ENCODE measurements at regions not wholly inside any gene's neighbourhood (a gene's known extent, or its start where the extent isn't known, plus 50 kb on each side); places are given as distances from the start of the nearest gene placed in this dataset.
"Not testable (repeated sequence)": the region's sequence is repeated elsewhere in the genome, so short reads cannot be mapped to it uniquely, and the experiment has no call there.

DNA sequence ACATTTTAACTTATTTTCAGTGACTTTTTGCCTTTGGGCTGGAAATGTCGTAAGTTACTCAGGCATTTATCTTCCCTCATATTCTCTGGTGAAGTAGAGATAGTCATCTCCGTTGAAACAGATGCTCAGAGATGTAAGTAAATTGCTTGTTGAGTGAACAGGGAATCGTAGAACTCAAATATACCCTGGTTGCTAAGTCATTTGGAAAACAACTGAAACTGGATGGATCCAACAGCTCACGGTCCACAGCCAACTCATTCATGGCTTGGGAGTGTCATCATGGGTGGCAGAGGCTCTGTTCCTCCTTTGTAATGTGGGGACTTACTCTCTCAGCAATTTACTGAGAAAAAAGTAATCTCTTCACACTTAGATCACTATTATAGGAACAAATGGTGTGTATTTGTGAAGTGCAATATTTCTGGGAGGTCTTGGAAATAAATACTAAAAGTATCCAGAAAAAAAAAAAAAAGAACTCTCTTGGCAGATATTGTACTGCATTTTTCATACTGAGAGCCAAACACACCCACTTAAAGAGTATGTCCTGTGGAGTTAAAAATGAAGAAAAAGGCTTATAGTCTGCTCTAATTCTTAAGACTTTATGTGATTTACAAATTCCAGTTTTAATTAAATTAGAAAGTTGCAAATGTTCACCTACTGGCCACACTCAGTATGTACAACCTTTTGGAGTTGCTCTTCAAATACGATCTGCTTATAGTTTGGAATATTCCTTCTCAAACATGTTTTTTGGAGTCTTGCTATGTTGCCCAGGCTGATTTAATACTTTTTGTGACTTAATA, 107.4 kb downstream of the LEPR start:
- no peak for DNase-seq

DNA sequence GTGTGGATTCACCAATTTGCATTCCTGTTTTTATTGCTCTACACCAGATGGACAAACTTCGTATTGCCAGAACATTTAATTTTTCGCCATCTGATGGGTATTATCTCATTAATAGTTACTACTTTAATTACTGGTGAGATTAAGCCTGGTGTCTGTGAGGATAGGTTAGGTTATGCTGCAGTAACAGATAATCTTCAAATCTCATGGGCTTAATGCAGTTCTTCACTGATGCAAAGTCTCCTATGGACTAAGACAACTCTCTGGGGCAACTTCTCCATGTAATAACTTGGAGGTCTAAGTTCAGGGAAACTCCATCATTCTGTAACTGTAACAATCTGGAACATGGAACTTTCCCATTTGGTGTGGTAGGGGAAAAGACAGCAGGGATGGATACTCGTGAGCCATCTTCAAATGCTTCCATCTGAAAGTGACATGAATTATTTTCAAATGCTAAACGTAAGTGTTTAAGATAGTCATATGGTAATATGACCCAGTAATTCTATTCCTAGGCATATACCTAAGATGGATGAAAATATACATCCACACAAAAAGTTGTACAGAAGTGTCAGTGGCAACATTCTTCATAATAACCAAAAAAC, 111.6 kb downstream of the LEPR start:
- no peak for DNase-seq

DNA sequence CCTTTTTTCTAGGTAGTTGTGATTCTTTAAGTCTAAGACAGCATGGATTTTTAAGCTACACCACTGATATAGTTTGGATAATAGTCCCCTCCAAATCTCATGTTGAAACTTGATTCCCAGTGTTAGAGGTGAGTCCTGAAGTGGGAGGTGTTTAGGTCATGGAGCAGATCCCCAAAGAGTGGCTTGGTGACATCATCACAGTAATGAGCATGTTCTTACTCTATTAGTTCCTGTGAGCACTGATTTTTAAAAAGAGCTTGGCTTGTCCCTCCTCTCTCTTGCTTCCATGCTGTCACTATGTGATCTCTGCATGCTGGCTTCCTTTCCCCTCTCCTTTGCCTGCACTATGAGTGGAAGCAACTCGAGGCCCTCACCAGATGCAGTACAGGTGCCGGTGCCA, 115.5 kb downstream of the LEPR start:
- DNase-seq = no peak

DNA sequence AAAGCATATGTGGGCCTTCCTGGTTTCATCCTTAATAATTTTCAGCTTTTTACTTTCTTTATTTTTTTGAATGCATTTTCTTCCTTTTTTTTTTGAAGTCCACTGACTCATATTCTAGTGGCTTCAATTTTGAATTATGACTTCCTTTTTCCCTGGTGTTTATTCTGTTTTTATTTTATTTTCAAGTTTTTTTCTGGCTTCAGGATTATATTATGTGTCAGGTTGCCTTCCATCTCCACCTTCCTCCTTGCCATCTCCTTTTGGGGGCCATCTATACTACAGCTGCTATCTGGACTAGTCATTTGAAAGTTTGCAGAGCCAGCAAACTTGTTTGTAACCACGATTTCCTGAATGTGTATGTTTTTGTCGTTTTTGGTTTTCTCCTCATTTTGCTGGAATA, 117.6 kb downstream of the LEPR start:
- DNase-seq = no peak

DNA sequence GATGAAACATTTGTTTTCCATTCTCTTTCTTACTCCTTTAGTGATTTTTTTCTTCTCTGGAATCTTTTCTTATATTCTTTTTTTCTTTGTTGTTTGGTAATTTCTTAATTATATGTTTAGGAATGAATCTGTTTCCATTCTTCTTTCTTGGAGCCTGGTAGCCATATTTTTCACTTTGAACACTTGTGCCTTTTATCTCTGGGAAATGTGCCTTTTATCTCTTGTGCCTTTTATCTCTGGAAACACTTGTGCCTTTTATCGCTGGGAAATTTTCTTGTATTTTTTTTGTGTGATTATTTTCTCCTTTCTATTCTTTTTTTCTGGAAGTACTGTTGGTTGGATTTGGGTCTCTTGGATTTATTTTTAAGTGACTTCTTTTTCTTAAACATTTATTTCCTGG, 118.2 kb downstream of the LEPR start:
- DNase-seq = no peak

DNA sequence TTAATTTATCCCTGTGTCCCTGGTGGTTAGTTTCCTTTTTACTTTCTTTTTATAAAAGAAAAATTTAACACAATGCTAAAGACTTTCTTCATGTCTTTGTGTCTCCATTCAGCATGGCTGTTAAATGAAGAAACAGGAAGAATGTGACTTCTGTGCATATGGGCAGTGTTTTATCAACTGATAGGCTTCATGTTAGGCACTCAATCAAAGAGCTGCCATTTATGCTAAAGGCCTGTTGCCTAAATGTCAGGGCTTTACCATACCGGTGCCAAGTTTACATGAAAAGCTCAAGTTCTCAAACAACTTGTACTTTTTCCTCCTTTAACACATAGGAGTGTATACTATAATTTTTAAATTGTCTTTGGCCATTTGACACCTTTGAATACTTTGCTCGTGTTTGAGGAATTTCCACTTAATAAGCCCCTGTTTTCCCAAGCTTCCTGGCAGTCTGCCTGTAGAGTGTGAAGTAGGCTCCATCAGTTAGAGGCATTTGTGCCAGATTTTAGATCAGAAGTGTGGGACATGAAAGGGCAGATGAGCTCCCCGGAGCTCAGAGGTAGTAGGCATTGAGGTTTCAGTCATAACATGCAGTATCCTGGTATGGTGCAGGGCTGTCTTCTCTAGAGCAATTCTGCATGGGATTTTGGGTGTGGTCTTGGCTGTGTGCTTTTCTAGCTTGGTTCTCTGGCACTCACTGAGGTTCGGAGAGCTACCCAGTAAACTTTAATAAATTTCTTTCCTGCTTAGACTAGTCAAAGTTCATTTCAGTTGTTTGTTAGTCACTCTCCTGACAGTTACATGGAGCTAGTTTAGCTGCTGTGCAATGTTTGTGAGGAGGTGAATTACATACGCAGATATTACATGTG, 119.0 kb downstream of the LEPR start:
- no peak for DNase-seq

- DNase-seq = no peak
These were observed 120.7 kb downstream of the LEPR start for GRCh38 chr1:65541161-65541560.

DNA sequence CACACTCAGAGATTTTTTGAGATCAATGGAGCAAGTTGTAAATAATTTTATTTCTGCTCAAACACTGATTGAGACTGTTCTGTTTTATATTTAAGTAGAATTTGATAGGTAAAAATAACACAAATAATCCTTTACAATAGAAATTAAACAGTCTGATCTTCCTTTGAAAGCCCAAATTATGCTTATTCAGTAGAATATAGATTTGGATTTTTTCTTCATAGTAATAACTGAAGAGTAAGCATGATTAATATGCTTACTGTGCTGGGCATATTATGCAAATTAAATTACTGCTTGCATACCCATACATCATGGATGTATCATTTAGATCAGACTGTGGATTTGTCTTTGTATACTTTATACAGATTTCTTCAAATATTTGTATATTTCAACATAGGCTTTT, 121.4 kb downstream of the LEPR start:
- no peak for DNase-seq

- not testable (repeated sequence) for DNase-seq
These were observed 122.1 kb downstream of the LEPR start for GRCh38 chr1:65542592-65542991.

DNA sequence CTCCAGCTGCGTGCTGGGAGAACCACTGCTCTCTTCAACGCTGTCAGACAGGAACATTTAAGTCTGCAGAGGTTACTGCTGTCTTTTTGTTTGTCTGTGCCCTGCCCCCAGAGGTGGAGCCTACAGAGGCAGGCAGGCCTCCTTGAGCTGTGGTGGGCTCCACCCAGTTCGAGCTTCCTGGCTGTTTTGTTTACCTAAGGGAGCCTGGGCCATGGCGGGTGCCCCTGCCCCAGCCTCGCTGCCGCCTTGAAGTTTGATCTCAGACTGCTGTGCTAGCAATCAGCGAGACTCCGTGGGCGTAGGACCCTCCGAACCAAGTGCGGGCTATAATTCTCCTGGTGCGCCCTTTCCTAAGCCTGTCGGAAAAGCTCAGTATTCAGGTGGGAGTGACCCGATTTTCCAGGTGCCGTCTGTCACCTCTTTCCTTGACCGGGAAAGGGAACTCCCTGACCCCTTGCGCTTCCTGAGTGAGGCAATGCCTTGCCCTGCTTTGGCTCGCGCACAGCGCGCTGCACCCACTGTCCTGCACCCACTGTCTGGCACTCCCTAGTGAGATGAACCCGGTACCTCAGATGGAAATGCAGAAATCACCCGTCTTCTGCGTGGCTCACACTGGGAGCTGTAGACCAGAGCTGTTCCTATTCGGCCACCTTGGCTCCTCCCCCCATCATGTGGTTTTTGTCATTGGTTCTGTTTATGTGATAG, 130.0 kb downstream of the LEPR start:
- DNase-seq = not testable (repeated sequence)

DNA sequence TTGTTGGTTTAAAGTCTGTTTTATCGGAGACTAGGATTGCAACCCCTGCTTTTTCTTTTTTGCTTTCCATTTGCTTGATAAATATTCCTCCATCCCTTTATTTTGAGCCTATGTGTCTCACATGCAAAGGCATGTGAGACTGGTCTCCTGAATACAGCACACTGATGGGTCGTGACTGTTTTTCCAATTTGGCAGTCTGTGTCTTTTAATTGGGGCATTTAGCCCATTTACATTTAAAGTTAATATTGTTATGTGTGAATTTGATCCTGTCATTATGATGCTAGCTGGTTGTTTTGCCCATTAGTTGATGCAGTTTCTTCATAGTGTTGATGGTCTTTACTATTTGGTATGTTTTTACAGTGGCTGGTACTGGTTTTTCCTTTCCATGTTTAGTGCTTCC, 132.0 kb downstream of the LEPR start:
- not testable (repeated sequence) for DNase-seq

DNA sequence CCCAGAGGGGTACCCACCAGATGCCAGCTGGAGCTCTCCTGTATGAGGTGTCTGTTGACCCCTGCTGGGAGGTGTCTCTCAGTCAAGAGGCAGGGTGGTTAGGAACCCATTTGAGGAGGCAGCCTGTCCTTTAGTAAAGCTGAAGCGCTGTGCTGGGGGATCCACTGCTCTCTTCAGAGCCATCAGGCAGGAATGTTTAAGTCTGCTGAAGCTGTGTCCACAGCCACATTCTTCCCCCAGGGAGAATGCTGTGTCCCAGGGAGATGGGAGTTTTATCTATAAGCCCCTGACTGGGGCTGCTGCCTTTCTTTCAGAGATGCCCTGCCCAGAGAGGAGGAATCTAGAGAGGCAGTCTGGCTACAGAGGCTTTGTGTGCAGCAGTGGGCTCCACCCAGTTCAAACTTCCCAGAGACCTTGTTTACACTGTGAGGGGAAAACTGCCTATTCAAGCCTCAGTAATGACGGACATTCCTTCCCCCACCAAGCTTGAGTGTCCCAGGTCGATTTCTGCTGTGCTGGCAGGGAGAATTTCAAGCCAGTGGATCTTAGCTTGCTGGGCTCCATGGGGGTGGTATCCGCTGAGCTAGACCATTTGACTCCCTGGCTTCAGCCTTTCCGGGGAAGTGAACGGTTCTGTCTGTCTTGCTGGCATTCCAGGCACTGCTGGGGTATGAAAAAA, 133.8 kb downstream of the LEPR start:
- not testable (repeated sequence) for DNase-seq

- DNase-seq = no peak
These were observed 134.4 kb downstream of the LEPR start for GRCh38 chr1:65554829-65555228.

DNA sequence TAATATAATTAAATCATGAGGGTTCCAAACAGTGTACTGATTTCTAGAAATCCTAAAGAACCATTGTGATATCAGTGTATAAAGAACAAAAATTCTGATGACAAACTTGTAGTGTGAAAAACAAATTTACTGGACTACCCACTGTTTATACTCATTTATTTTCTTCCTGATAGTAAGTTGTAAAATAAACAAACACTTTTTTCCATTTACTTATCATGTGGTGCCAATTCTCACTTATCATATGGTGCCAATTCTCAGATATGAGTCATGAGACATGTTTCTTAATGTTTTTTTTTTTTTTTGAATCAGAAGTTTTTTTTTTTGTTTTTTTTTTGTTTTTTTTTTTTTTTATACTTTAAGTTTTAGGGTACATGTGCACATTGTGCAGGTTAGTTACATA, 137.7 kb downstream of the LEPR start:
- DNase-seq = no peak

- no peak for DNase-seq
These were observed 144.0 kb downstream of the LEPR start for GRCh38 chr1:65564493-65564892.

- no peak for DNase-seq
These were observed 147.8 kb downstream of the LEPR start for GRCh38 chr1:65568285-65568684.

DNA sequence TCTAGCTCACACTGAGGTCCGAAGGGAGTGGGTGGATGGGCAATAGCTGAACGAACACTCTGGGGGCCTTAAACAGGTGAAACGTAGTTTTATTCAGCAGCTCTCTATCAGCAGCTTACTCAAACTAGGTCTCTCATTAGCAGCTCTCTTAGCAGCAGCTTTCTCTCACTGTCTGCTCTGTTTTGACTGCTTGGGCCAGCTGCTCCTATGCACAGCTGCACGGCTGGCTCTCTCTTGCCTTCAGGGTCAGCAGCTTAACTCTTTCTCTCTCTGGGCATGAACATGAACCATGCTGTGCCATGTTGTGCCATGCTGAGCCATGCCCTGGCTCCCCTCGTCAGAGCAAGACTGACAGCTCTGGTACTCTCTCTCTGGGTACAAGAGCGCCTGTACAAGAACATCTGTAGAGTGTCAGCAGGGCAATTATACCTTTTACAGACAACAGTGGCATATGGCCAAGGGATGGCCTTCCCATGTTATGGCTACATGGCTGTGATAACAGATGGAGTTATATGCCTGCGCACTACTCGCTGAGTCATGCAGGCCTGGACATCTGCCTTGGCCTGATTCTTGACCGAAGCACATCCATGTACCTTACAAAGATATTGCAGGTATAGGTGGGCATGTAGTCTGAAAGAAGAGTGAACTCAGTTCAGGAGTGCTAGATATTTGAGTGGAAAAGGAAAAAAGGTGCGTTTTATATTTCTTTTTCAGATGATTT, 152.4 kb downstream of the LEPR start:
- no peak for DNase-seq

- no peak for DNase-seq
These were observed 156.8 kb downstream of the LEPR start for GRCh38 chr1:65577278-65577677.

- not testable (repeated sequence) for DNase-seq
These were observed 157.5 kb downstream of the LEPR start for GRCh38 chr1:65577982-65578381.

- DNase-seq = no peak
These were observed 160.7 kb downstream of the LEPR start for GRCh38 chr1:65581119-65581518.

GRCh38 chr1:65584399-65584798, 163.9 kb downstream of the LEPR start:
- no peak for DNase-seq

GRCh38 chr1:65590279-65590678, 169.8 kb downstream of the LEPR start:
- DNase-seq = no peak

Data from activated CD4-positive, alpha-beta T cell treated with anti-CD3 and anti-CD28 coated beads, Interleukin-2, amount 50 U/mL, for 4 hours (primary cell).